Smooth muscle cell (in vitro differentiated cells): ENCODE measurements at regions not wholly inside any gene's neighbourhood (a gene's known extent, or its start where the extent isn't known, plus 50 kb on each side); places are given as distances from the start of the nearest gene placed in this dataset.

Experiments
- DNase-seq: peaks from one replicate; lab custom pipeline; 2025; ENCODE audit not compliant: unreplicated experiment; lab: John Stamatoyannopoulos, UW
- H2AFZ ChIP-seq: fragments of 200-600 bp; sonication (generic); 2 replicates; pipeline ENCODE4 v1.6.0; 2016; ENCODE audit warnings: antibody characterized with exemption, low read depth, mild to moderate bottlenecking
- H3F3A ChIP-seq: fragments of 200-600 bp; sonication (generic); 2 replicates; pipeline ENCODE4 v1.6.0; 2017; ENCODE audit warnings: antibody characterized with exemption, low read depth
- H3K27ac ChIP-seq: fragments of 200-600 bp; sonication (generic); 2 replicates; pipeline ENCODE4 v1.5.1; 2016; ENCODE audit warnings: low read depth, mild to moderate bottlenecking
- H3K27me3 ChIP-seq: fragments of 200-600 bp; sonication (generic); 2 replicates; pipeline ENCODE4 v1.6.1; 2016; ENCODE audit warnings: low read depth, mild to moderate bottlenecking
- H3K36me3 ChIP-seq: fragments of 200-600 bp; sonication (generic); 2 replicates; pipeline ENCODE4 v1.5.1; 2016; ENCODE audit warnings: low read depth
- H3K4me1 ChIP-seq: fragments of 200-600 bp; sonication (generic); 2 replicates; pipeline ENCODE4 v1.5.1; 2016; ENCODE audit warnings: low read depth
- H3K4me2 ChIP-seq: fragments of 200-600 bp; sonication (generic); 2 replicates; pipeline ENCODE4 v1.6.0; 2016; ENCODE audit warnings: mild to moderate bottlenecking
- H3K4me3 ChIP-seq: fragments of 200-600 bp; sonication (generic); 2 replicates; pipeline ENCODE4 v1.5.1; 2016; ENCODE audit warnings: mild to moderate bottlenecking
- H3K79me2 ChIP-seq: fragments of 200-600 bp; sonication (generic); 2 replicates; pipeline ENCODE4 v1.6.0; 2016; ENCODE audit warnings: low read depth, mild to moderate bottlenecking
- H3K9ac ChIP-seq: fragments of 200-600 bp; sonication (generic); 2 replicates; pipeline ENCODE4 v1.6.0; 2016; ENCODE audit warnings: low read depth
- H3K9me3 ChIP-seq: fragments of 200-600 bp; sonication (generic); replicated peaks from 2 replicates; pipeline ENCODE4 v1.5.1; 2016; ENCODE audit warnings: low read depth
- H4K20me1 ChIP-seq: fragments of 200-600 bp; sonication (generic); 2 replicates; pipeline ENCODE4 v1.6.0; 2016; ENCODE audit warnings: low read depth
- CTCF ChIP-seq: fragments of 200-600 bp; sonication (generic); IDR thresholded peaks from 2 replicates; pipeline ENCODE4 v1.5.1; 2017; ENCODE audit warnings: borderline replicate concordance, mild to moderate bottlenecking, antibody characterized with exemption; ENCODE audit not compliant: insufficient read depth, poor library complexity, severe bottlenecking
- WGBS: methylation state at CpG from one replicate; pipeline ENCODE4 v1.1.7; 2016; ENCODE audit warnings: low lambda C conversion rate; 5-methylcytosine and 5-hydroxymethylcytosine counted together

- Histone ChIP-seq H3K4me1 (peaks cover 3% of the 10 kb centered on the region), H3K27ac (no peak overlapping the region), H4K20me1 (no peaks in the 10 kb centered on the region), H3K4me2 (no peak overlapping the region), H3K9ac (no peak overlapping the region), H3K9me3 (no peaks in the 10 kb centered on the region), H2AFZ (no peak overlapping the region), H3K27me3 (no peaks in the 10 kb centered on the region), H3K79me2 (no peaks in the 10 kb centered on the region), H3K36me3 (no peaks in the 10 kb centered on the region), H3K4me3 (no peak overlapping the region), H3F3A (no peaks in the 10 kb centered on the region)
- no peak for DNase-seq
- no peak for TF ChIP-seq CTCF
- 95% methylated on average over 8 of the region's 8 CpGs for WGBS
Observed at GRCh38 chr6:23410439-23410838, 715.6 kb upstream of the NRSN1 start.

GRCh38 chr6:23412770-23413169 is 713.2 kb upstream of the NRSN1 start:
- no peaks in the 10 kb centered on the region for H3K27me3 ChIP-seq
- H3K79me2 ChIP-seq = no peaks in the 10 kb centered on the region
- H3K4me3 ChIP-seq = no peak overlapping the region
- H3K36me3 ChIP-seq = no peaks in the 10 kb centered on the region
- DNase-seq = no peak
- TF ChIP-seq CTCF = no peak
- H3F3A ChIP-seq = no peaks in the 10 kb centered on the region
- H3K4me2 ChIP-seq = no peak overlapping the region
- no peak overlapping the region for H3K27ac ChIP-seq
- H3K9me3 ChIP-seq = no peaks in the 10 kb centered on the region
- no peak overlapping the region for H3K9ac ChIP-seq
- no peaks in the 10 kb centered on the region for H4K20me1 ChIP-seq
- peaks cover 3% of the 10 kb centered on the region for H3K4me1 ChIP-seq
- H2AFZ ChIP-seq = no peak overlapping the region

- no peak for DNase-seq
- no peak for TF ChIP-seq CTCF
- Histone ChIP-seq H3K9me3 (no peaks in the 10 kb centered on the region), H4K20me1 (no peaks in the 10 kb centered on the region), H3K27me3 (no peaks in the 10 kb centered on the region), H3K4me3 (no peak overlapping the region), H3F3A (no peaks in the 10 kb centered on the region), H3K4me1 (peaks cover 3% of the 10 kb centered on the region), H3K36me3 (no peaks in the 10 kb centered on the region), H3K9ac (peak overlapping the region; percentile 13), H3K4me2 (peak overlapping the region; percentile 37), H3K27ac (peak overlapping the region; percentile 82), H2AFZ (peak overlapping the region; percentile 24), H3K79me2 (no peaks in the 10 kb centered on the region)
- WGBS = 86% methylated on average over 2 of the region's 2 CpGs
Observed at GRCh38 chr6:23413327-23414050, 712.5 kb upstream of the NRSN1 start.

- 20% methylated on average over 2 of the region's 2 CpGs for WGBS
- no peak for DNase-seq
- Histone ChIP-seq H3K79me2 (no peaks in the 10 kb centered on the region), H3K9ac (peak overlapping the region; percentile 13), H3K4me1 (peaks cover 3% of the 10 kb centered on the region), H3F3A (no peaks in the 10 kb centered on the region), H3K4me3 (no peak overlapping the region), H2AFZ (peak overlapping the region; percentile 55), H3K27ac (peak overlapping the region; percentile 82), H3K4me2 (peak overlapping the region; percentile 37), H3K36me3 (no peaks in the 10 kb centered on the region), H4K20me1 (no peaks in the 10 kb centered on the region), H3K9me3 (no peaks in the 10 kb centered on the region), H3K27me3 (no peaks in the 10 kb centered on the region)
- peak; percentile 41 for TF ChIP-seq CTCF
Observed at GRCh38 chr6:23414051-23414445, 712.0 kb upstream of the NRSN1 start.
